Upper lobe of left lung (tissue), 4 donors: ENCODE measurements at regions not wholly inside any gene's neighbourhood (a gene's known extent, or its start where the extent isn't known, plus 50 kb on each side); places are given as distances from the start of the nearest gene placed in this dataset.

Source experiments
- EP300 ChIP-seq, 4 donors: sonication (generic); formaldehyde crosslinking; IDR thresholded peaks; one replicate each; pipeline ENCODE4 v1.5.1; 2017; ENCODE audit warnings: antibody characterized with exemption in 4 of 4, control low read depth in 2 of 4
- POLR2A ChIP-seq, 4 donors: fragments of 450-650 bp; IDR thresholded peaks; one replicate each; pipeline ENCODE4 v1.5.1; 2016 to 2017; ENCODE audit warnings: antibody characterized with exemption in 4 of 4, mild to moderate bottlenecking in 2 of 4
- POLR2AphosphoS5 ChIP-seq, 2 donors: sonication (generic); formaldehyde crosslinking; IDR thresholded peaks; one replicate each; pipeline ENCODE4 v1.5.1; 2017; ENCODE audit warnings: antibody characterized with exemption in 2 of 2
- TF ChIP-seq, protein P1 (sequence below), 6 experiments: fragments of 450-650 bp in 4 of 6; fragments of 200-600 bp in 2 of 6; sonication (generic) in 2 of 6; IDR thresholded peaks; one replicate each; pipeline ENCODE4 v1.5.1; 2016 to 2019; ENCODE audit warnings: antibody characterized with exemption in 6 of 6

DNA sequence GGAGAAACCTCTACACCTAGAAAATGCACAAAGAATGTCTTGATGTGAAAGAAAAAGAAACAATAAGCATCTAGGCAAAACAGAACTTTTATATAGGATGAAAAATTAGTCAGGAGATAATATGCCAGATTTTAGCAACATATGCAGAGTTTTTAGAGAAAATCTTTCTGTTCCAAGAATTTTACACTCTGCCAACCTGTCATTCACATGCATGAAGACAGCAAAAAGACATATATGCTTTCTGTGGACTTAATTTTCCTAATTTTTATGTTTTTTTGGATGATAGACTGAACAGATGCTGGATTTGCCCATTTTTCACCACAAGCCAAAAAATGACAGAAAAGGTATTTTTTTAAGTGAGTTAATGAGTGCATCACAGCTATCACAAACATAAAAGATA is 637.3 kb downstream of the TRIB2 start:
- TF ChIP-seq, protein P1, sequence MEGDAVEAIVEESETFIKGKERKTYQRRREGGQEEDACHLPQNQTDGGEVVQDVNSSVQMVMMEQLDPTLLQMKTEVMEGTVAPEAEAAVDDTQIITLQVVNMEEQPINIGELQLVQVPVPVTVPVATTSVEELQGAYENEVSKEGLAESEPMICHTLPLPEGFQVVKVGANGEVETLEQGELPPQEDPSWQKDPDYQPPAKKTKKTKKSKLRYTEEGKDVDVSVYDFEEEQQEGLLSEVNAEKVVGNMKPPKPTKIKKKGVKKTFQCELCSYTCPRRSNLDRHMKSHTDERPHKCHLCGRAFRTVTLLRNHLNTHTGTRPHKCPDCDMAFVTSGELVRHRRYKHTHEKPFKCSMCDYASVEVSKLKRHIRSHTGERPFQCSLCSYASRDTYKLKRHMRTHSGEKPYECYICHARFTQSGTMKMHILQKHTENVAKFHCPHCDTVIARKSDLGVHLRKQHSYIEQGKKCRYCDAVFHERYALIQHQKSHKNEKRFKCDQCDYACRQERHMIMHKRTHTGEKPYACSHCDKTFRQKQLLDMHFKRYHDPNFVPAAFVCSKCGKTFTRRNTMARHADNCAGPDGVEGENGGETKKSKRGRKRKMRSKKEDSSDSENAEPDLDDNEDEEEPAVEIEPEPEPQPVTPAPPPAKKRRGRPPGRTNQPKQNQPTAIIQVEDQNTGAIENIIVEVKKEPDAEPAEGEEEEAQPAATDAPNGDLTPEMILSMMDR (IDR thresholded peaks at IDR 0.05) = no peak
- TF ChIP-seq POLR2AphosphoS5 (IDR thresholded peaks at IDR 0.05) (no peak), POLR2A (IDR thresholded peaks at IDR 0.05) (no peak), EP300 (IDR thresholded peaks at IDR 0.05) (no peak)
